ENCODE measurements at regions not wholly inside any gene's neighbourhood (a gene's known extent, or its start where the extent isn't known, plus 50 kb on each side); places are given as distances from the start of the nearest gene placed in this dataset.

DNA sequence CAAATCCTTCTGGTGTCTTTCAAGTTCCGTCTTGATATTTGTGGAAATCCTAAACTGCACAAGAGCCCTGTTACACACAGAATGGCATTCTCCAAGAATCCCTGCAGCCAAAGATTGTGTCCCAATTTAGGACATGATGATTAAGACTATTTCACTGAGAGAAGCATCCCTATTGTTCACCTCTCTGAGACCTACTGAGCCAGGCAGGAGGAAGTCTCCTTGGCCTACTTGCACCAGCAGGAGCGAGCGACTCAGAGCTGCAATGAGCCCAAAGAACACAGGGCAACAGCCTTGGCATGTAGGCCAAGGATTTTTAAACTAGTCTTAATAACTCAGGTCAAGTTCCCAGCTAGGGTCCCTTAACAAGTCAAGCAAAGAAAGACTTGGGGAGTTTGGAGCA, 79.4 kb upstream of the RUNX1 start:
- H3K4me3 ChIP-seq (ENCODE audit: low read depth, low read length, poor library complexity, severe bottlenecking): no peak overlapping the region
- H3K9me3 ChIP-seq (ENCODE audit: low read length): peaks cover 7% of the 10 kb centered on the region; the same call in 1 of the 2 replicates
- ChIA-PET POLR2A (no interaction called here), CTCF (ENCODE audit: unreplicated experiment) (no interaction called here)
- no peaks in the 10 kb centered on the region for H3K9me2 ChIP-seq (ENCODE audit: insufficient read depth, low read length)
- TF ChIP-seq, protein P1, sequence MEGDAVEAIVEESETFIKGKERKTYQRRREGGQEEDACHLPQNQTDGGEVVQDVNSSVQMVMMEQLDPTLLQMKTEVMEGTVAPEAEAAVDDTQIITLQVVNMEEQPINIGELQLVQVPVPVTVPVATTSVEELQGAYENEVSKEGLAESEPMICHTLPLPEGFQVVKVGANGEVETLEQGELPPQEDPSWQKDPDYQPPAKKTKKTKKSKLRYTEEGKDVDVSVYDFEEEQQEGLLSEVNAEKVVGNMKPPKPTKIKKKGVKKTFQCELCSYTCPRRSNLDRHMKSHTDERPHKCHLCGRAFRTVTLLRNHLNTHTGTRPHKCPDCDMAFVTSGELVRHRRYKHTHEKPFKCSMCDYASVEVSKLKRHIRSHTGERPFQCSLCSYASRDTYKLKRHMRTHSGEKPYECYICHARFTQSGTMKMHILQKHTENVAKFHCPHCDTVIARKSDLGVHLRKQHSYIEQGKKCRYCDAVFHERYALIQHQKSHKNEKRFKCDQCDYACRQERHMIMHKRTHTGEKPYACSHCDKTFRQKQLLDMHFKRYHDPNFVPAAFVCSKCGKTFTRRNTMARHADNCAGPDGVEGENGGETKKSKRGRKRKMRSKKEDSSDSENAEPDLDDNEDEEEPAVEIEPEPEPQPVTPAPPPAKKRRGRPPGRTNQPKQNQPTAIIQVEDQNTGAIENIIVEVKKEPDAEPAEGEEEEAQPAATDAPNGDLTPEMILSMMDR (conservative IDR thresholded peaks at IDR 0.05; ENCODE audit: low read length): no peak
- no peak for TF ChIP-seq EZH2phosphoT487 (IDR thresholded peaks at IDR 0.05; ENCODE audit: borderline replicate concordance, low read depth, low read length)
- BruUV-seq (replicated peaks): no TSS peak
- no peaks in the 10 kb centered on the region for H3K4me1 ChIP-seq (ENCODE audit: insufficient read depth, low read length, poor library complexity, severe bottlenecking)
- no peak overlapping the region for H2AFZ ChIP-seq (ENCODE audit: low read length)
- H3K4me2 ChIP-seq (ENCODE audit: low read length): no peak overlapping the region
- H4K20me1 ChIP-seq (ENCODE audit: insufficient read depth, low read length): no peaks in the 10 kb centered on the region
- no peaks in the 10 kb centered on the region for H3K79me2 ChIP-seq (ENCODE audit: insufficient read depth, low read depth, low read length)
- DNase-seq (ENCODE audit: low spot score): no peak
- no peaks in the 10 kb centered on the region; the same call in 1 of the 2 replicates for H3K36me3 ChIP-seq (ENCODE audit: insufficient read depth, low read length)
- intact Hi-C loops (cut with micrococcal nuclease; ENCODE audit: unreplicated experiment): no loop called here
- H3K27ac ChIP-seq (ENCODE audit: low read depth, low read length, poor library complexity, severe bottlenecking): no peak overlapping the region

DNA sequence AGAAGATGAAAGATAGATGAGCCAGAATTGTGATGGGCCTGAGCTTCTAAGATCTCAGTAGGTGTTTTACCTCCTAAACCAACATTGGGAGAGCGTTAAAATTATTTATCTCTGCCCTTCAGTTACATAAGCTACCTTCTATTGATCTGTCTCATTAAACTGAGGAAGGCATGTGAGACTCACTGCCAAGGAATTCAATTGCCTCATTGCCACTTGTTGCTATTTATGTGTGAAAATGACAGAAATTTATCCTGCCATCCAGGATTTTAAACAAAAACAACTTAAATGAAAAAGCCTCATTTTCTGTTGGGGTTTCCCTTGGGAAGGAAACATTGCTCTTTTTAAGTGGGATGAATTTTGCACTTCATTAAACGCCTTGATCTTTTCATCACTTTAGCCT, 78.7 kb upstream of the RUNX1 start:
- no peaks in the 10 kb centered on the region; the same call in 1 of the 2 replicates for H3K36me3 ChIP-seq (ENCODE audit: insufficient read depth, low read length)
- peaks cover 7% of the 10 kb centered on the region; the same call in 1 of the 2 replicates for H3K9me3 ChIP-seq (ENCODE audit: low read length)
- H3K4me1 ChIP-seq (ENCODE audit: insufficient read depth, low read length, poor library complexity, severe bottlenecking): no peaks in the 10 kb centered on the region
- no peak overlapping the region for H3K27ac ChIP-seq (ENCODE audit: low read depth, low read length, poor library complexity, severe bottlenecking)
- no peaks in the 10 kb centered on the region for H4K20me1 ChIP-seq (ENCODE audit: insufficient read depth, low read length)
- CTCF ChIA-PET (ENCODE audit: unreplicated experiment): no interaction called here
- no peaks in the 10 kb centered on the region for H3K79me2 ChIP-seq (ENCODE audit: insufficient read depth, low read depth, low read length)
- H3K4me2 ChIP-seq (ENCODE audit: low read length): no peak overlapping the region
- no peak overlapping the region for H3K4me3 ChIP-seq (ENCODE audit: low read depth, low read length, poor library complexity, severe bottlenecking)
- no peaks in the 10 kb centered on the region for H3K9me2 ChIP-seq (ENCODE audit: insufficient read depth, low read length)
- BruUV-seq (replicated peaks): no TSS peak
- no peak for DNase-seq (ENCODE audit: low spot score)
- TF ChIP-seq, protein P1 (conservative IDR thresholded peaks at IDR 0.05; ENCODE audit: low read length): no peak
- no peak for TF ChIP-seq EZH2phosphoT487 (IDR thresholded peaks at IDR 0.05; ENCODE audit: borderline replicate concordance, low read depth, low read length)
- intact Hi-C loops (cut with micrococcal nuclease; ENCODE audit: unreplicated experiment): no loop called here
- H2AFZ ChIP-seq (ENCODE audit: low read length): no peak overlapping the region
- POLR2A ChIA-PET: no interaction called here

DNA sequence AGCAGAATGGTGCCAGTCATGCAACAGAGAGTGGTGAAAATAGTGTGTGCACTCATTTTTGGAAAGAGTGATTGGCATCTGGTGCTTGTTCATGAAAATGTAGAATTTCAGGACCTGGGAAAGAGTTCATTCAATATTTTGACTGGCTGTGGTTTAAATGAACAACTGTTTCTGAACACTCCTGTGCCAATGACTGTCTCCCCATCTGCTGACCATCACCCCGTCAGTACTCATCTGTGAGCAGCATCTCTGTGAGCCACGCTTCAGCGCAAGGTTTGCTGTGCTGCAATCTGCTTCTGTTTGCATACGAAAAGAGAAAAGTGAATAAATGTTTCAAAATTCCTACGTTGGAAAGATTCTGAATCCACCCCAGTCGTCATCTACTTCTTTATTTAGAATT, 77.9 kb upstream of the RUNX1 start:
- no peak overlapping the region for H3K27ac ChIP-seq (ENCODE audit: low read depth, low read length, poor library complexity, severe bottlenecking)
- no peak overlapping the region for H3K4me3 ChIP-seq (ENCODE audit: low read depth, low read length, poor library complexity, severe bottlenecking)
- no peaks in the 10 kb centered on the region for H3K4me1 ChIP-seq (ENCODE audit: insufficient read depth, low read length, poor library complexity, severe bottlenecking)
- no peak overlapping the region for H2AFZ ChIP-seq (ENCODE audit: low read length)
- no peak for DNase-seq (ENCODE audit: low spot score)
- H3K9me2 ChIP-seq (ENCODE audit: insufficient read depth, low read length): no peaks in the 10 kb centered on the region
- intact Hi-C loops (cut with micrococcal nuclease; ENCODE audit: unreplicated experiment): no loop called here
- no peaks in the 10 kb centered on the region for H3K79me2 ChIP-seq (ENCODE audit: insufficient read depth, low read depth, low read length)
- no peak overlapping the region for H3K4me2 ChIP-seq (ENCODE audit: low read length)
- H3K9me3 ChIP-seq (ENCODE audit: low read length): peaks cover 7% of the 10 kb centered on the region; the same call in 1 of the 2 replicates
- TF ChIP-seq EZH2phosphoT487 (IDR thresholded peaks at IDR 0.05; ENCODE audit: borderline replicate concordance, low read depth, low read length): no peak
- TF ChIP-seq, protein P1 (conservative IDR thresholded peaks at IDR 0.05; ENCODE audit: low read length): no peak
- ChIA-PET POLR2A (no interaction called here), CTCF (ENCODE audit: unreplicated experiment) (no interaction called here)
- no peaks in the 10 kb centered on the region for H4K20me1 ChIP-seq (ENCODE audit: insufficient read depth, low read length)
- BruUV-seq (replicated peaks): no TSS peak
- H3K36me3 ChIP-seq (ENCODE audit: insufficient read depth, low read length): no peaks in the 10 kb centered on the region; the same call in 1 of the 2 replicates

Measured in OCI-LY7 (cell line).